Spleen (tissue), 11 donors: ENCODE measurements at regions not wholly inside any gene's neighbourhood (a gene's known extent, or its start where the extent isn't known, plus 50 kb on each side); places are given as distances from the start of the nearest gene placed in this dataset.

Experiments
- DNase-seq: peaks from one replicate; pipeline ENCODE4 v3.0.0-alpha.2; 2020
- H3K27ac ChIP-seq, 8 donors: fragments of 200-600 bp; sonication (generic) in 7 of 8; 1 replicate in 4 of 8; 2 replicates in 4 of 8; pipeline versions ENCODE4 v1.5.0 to v1.8.0; 2016 to 2021; ENCODE audit warnings: inconsistent platforms in 4 of 8, mild to moderate bottlenecking in 4 of 8, moderate library complexity in 1 of 8
- H3K27me3 ChIP-seq, 7 donors: fragments of 200-600 bp; sonication (generic) in 6 of 7; replicated peaks in 1 of 7; 1 replicate in 4 of 7; 2 replicates in 3 of 7; pipeline versions ENCODE4 v1.5.0 to v1.8.0; 2016 to 2021; ENCODE audit warnings: inconsistent platforms in 3 of 7, mild to moderate bottlenecking in 1 of 7
- H3K36me3 ChIP-seq, 6 donors: fragments of 200-600 bp; sonication (generic) in 5 of 6; 1 replicate in 4 of 6; 2 replicates in 2 of 6; pipeline versions ENCODE4 v1.5.0 to v1.8.0; 2016 to 2021; ENCODE audit warnings: inconsistent platforms in 2 of 6
- H3K4me1 ChIP-seq, 6 donors: fragments of 200-600 bp; sonication (generic) in 5 of 6; 1 replicate in 3 of 6; 2 replicates in 3 of 6; pipeline versions ENCODE4 v1.5.0 to v1.8.0; 2016 to 2021; ENCODE audit warnings: inconsistent platforms in 3 of 6
- H3K4me3 ChIP-seq, 8 donors: fragments of 200-600 bp; sonication (generic) in 7 of 8; 1 replicate in 4 of 8; 2 replicates in 4 of 8; pipeline versions ENCODE4 v1.5.0 to v1.8.0; 2016 to 2021; ENCODE audit warnings: inconsistent platforms in 4 of 8, mild to moderate bottlenecking in 4 of 8, moderate library complexity in 2 of 8
- H3K9me3 ChIP-seq, 8 donors: fragments of 200-600 bp; sonication (generic) in 7 of 8; 1 replicate in 4 of 8; 2 replicates in 4 of 8; pipeline versions ENCODE4 v1.5.0 to v1.8.0; 2016 to 2021; ENCODE audit warnings: inconsistent platforms in 4 of 8
- CTCF ChIP-seq, 11 experiments: fragments of 200-600 bp in 7 of 11; fragments of 450-650 bp in 4 of 11; sonication (generic) in 4 of 11; IDR thresholded peaks in 8 of 11; conservative IDR thresholded peaks in 3 of 11; 1 replicate in 7 of 11; 2 replicates in 4 of 11; pipeline versions ENCODE4 v1.4.0 to v1.8.0; 2016 to 2021; ENCODE audit warnings: antibody characterized with exemption in 11 of 11, inconsistent platforms in 4 of 11, mild to moderate bottlenecking in 1 of 11
- POLR2A ChIP-seq, 3 donors: fragments of 450-650 bp; IDR thresholded peaks; one replicate each; pipeline ENCODE4 v1.5.1; 2017; ENCODE audit warnings: antibody characterized with exemption in 3 of 3, mild to moderate bottlenecking in 1 of 3
- POLR2AphosphoS5 ChIP-seq, 3 donors: sonication (generic); formaldehyde crosslinking; IDR thresholded peaks; one replicate each; pipeline ENCODE4 v1.5.1; 2017; ENCODE audit warnings: antibody characterized with exemption in 3 of 3
- WGBS, 5 donors: extraction: QIAGEN DNeasy Blood & Tissue Kit in 3 of 5; methylation state at CpG; one replicate each; pipeline versions ENCODE4 v1.1.5 to v1.1.7; 2013 to 2018; 5-methylcytosine and 5-hydroxymethylcytosine counted together
- intact Hi-C: fragments of 100-400 bp; cut with DNase I; formaldehyde crosslinking; loops from one replicate; pipeline ENCODE4 v1.15.0; 2023; ENCODE audit warnings: low total_unique reads
- donor health status: healthy with polysubstance abuse.
- donor health status: DM: no; HTN: no; CAD: no; lungs with moderate emphysema.
- donor health status: DM: no; HTN: no; CAD: no.
- donor health status: Bipolar disorder and iron deficiency.
- donor health status: healthy.
- donor health status: DM: no; HTN: no; CAD: no.
- donor health status: DM: yes; HTN: yes; CAD: no.

DNA sequence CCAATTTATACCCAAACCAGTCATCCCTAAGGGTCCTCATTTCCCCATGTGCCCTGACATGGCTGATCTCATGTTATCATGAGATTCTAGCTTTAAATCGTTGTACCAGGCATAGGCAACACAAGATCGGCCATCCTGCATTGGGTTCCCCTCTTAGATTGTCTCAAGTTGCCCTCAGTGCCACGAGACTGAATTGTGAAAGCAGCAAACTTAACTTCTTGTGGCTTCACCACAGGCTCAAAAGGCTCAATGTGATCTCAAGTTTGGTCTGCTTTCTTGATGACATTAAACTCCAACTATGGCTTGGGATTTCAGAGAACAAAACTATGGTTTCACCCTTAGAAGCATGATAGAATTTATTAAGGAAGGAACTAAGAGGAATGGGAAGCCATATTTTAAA lies 168.5 kb upstream of the SYT6 start:
- no peak for DNase-seq
- Histone ChIP-seq H3K4me3 (no peak overlapping the region), H3K9me3 (no peaks in the 10 kb centered on the region), H3K27ac (no peak overlapping the region), H3K4me1 (no peaks in the 10 kb centered on the region), H3K36me3 (no peaks in the 10 kb centered on the region), H3K27me3 (no peaks in the 10 kb centered on the region)
- intact Hi-C loops: no loop called here
- TF ChIP-seq POLR2A (IDR thresholded peaks at IDR 0.05) (no peak), POLR2AphosphoS5 (IDR thresholded peaks at IDR 0.05) (no peak), CTCF (IDR thresholded peaks at IDR 0.05 in 8 of 11, conservative IDR thresholded peaks at IDR 0.05 in 3 of 11) (no peak)
- 75 to 85% (median 80%) methylated on average over 3 of the region's 3 CpGs for WGBS, 5 donors

DNA sequence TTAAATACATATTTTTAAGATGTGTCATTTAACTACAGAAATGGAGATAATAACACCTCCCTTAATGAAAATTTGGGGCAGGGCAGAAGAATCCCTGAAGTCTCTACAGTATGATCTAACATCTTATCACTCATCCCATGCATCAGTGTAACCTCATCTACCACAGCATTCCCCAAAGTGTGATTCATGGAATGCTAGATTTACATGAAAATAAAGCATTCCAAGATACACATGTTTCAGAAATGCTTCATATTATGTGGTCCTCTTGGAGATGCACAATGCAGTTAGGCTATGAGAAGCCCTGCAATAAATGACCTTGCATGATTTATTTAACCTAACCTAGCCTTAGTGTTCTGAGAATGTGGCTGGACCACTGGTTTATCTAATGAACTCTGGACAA lies 166.9 kb upstream of the SYT6 start:
- Histone ChIP-seq H3K9me3 (no peaks in the 10 kb centered on the region), H3K27ac (no peak overlapping the region), H3K4me3 (no peak overlapping the region), H3K27me3 (no peaks in the 10 kb centered on the region), H3K4me1 (no peaks in the 10 kb centered on the region), H3K36me3 (no peaks in the 10 kb centered on the region)
- TF ChIP-seq POLR2AphosphoS5 (IDR thresholded peaks at IDR 0.05): no peak
- TF ChIP-seq POLR2A (IDR thresholded peaks at IDR 0.05): no peak
- TF ChIP-seq CTCF (IDR thresholded peaks at IDR 0.05 in 8 of 11, conservative IDR thresholded peaks at IDR 0.05 in 3 of 11): no peak
- no peak for DNase-seq
- intact Hi-C loops: no loop called here

DNA sequence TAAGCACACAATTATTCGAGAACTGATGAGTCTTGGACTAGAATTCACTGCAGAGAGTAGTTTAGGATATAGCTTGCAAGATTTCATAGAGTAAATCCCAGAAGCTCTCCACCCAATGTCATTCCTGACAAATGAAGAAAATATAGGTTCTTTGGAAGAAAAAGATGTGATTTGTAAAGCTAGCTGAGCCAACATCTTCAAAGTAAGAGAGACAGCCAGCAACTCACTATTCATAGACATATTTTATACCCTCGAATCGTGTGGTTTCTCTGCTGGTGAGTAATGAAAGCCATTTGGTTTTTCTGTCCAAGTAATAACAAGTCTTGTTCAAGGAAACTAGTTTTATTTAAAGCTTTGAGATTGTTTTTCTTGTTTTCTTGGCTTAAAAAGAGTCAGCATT lies 165.7 kb upstream of the SYT6 start:
- Histone ChIP-seq H3K4me1 (no peaks in the 10 kb centered on the region), H3K4me3 (no peak overlapping the region), H3K27ac (no peak overlapping the region), H3K9me3 (no peaks in the 10 kb centered on the region), H3K36me3 (no peaks in the 10 kb centered on the region), H3K27me3 (no peaks in the 10 kb centered on the region)
- DNase-seq: no peak
- intact Hi-C loops: no loop called here
- WGBS, 5 donors: 71 to 82% (median 75%) methylated on average over 3 of the region's 3 CpGs
- TF ChIP-seq POLR2AphosphoS5 (IDR thresholded peaks at IDR 0.05) (no peak), POLR2A (IDR thresholded peaks at IDR 0.05) (no peak), CTCF (IDR thresholded peaks at IDR 0.05 in 8 of 11, conservative IDR thresholded peaks at IDR 0.05 in 3 of 11) (no peak)

DNA sequence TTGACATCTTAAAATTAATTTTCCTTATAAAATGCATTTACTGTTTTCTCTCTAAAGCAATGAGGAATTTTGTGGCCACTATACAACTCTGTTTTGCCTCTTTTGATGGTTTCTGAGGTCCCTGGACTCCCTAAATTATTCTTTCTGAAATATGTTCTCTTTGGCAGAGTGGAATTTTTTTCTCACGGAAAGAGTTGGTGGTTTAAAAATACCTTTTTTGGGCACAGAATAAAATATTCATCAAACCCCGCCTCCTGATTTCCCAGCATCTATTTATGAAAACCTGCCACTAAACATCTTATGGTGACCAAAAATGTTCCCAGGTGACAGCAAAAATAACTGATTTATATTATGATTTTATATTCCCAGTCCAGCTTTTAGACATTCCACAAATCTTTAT lies 165.3 kb upstream of the SYT6 start:
- no peaks in the 10 kb centered on the region for H3K27me3 ChIP-seq
- 90 to 97% (median 93%) methylated on average over 2 of the region's 2 CpGs for WGBS, 5 donors
- no peaks in the 10 kb centered on the region for H3K36me3 ChIP-seq
- H3K4me3 ChIP-seq: no peak overlapping the region
- intact Hi-C loops: no loop called here
- no peak for TF ChIP-seq CTCF (IDR thresholded peaks at IDR 0.05 in 8 of 11, conservative IDR thresholded peaks at IDR 0.05 in 3 of 11)
- no peak overlapping the region for H3K27ac ChIP-seq
- no peak for DNase-seq
- H3K9me3 ChIP-seq: no peaks in the 10 kb centered on the region
- no peaks in the 10 kb centered on the region for H3K4me1 ChIP-seq
